AG09319 (cell line): ENCODE measurements at regions not wholly inside any gene's neighbourhood (a gene's known extent, or its start where the extent isn't known, plus 50 kb on each side); places are given as distances from the start of the nearest gene placed in this dataset.

Experiments used
- DNase-seq: peaks from one replicate; pipeline ENCODE4 v3.0.0-alpha.2; 2010; ENCODE audit warnings: low read depth; ENCODE audit errors: extremely low read depth
- CTCF ChIP-seq: IDR thresholded peaks from 2 replicates; pipeline ENCODE4 v1.5.1; 2011; ENCODE audit warnings: low read depth, mild to moderate bottlenecking, inconsistent platforms, low read length, moderate library complexity

GRCh38 chr7:116340943-116341907, 130.9 kb downstream of the TES start:
- TF ChIP-seq CTCF = no peak; the same call in 1 of the 2 replicates
- no peak for DNase-seq

GRCh38 chr7:116342125-116342524, 131.8 kb downstream of the TES start:
- no peak for DNase-seq
- no peak for TF ChIP-seq CTCF

GRCh38 chr7:116347151-116347832, 137.0 kb downstream of the TES start:
- no peak for DNase-seq
- no peak for TF ChIP-seq CTCF

- DNase-seq = no peak
- no peak for TF ChIP-seq CTCF
Measured at GRCh38 chr7:116348346-116348745, 138.0 kb downstream of the TES start.

GRCh38 chr7:116351966-116352365, 141.6 kb downstream of the TES start:
- no peak for DNase-seq
- no peak for TF ChIP-seq CTCF

- no peak for DNase-seq
- TF ChIP-seq CTCF = no peak
Measured at GRCh38 chr7:116353647-116354046, 143.3 kb downstream of the TES start.

- no peak for TF ChIP-seq CTCF
- peak; percentile 55 for DNase-seq
Measured at GRCh38 chr7:116354171-116354545, 143.8 kb downstream of the TES start.
